Epithelial cell of prostate (primary cell): ENCODE measurements at regions not wholly inside any gene's neighbourhood (a gene's known extent, or its start where the extent isn't known, plus 50 kb on each side); places are given as distances from the start of the nearest gene placed in this dataset.

ENCODE experiments used
- DNase-seq: peaks from one replicate; pipeline ENCODE4 v3.0.0-alpha.2; 2011; ENCODE audit warnings: low read depth, low spot score
- H3K27ac ChIP-seq: fragments of 450-650 bp; 2 replicates; pipeline ENCODE4 v1.5.1; 2017; ENCODE audit warnings: mild to moderate bottlenecking

DNA sequence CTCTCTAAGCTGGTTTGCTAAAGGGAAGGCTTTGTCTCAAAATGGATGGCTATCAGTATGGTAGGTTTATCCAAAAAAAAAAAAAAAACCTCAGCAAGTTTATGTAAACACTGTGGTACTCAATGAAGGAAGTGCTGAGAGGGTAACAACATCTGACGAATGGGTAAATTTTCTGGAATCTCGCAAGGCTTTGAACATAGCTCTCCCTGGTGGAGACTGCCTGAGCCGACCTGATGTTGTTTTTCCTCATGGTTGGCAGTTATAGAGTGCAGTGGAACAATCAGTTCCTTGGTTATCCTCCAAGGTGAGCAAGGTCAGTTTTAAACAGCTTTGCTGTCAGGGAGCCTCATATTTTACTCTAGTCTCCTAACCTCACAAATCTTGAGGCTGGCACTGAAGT, 94.6 kb downstream of the ZPLD1 start:
- no peak for DNase-seq
- no peak overlapping the region for H3K27ac ChIP-seq

DNA sequence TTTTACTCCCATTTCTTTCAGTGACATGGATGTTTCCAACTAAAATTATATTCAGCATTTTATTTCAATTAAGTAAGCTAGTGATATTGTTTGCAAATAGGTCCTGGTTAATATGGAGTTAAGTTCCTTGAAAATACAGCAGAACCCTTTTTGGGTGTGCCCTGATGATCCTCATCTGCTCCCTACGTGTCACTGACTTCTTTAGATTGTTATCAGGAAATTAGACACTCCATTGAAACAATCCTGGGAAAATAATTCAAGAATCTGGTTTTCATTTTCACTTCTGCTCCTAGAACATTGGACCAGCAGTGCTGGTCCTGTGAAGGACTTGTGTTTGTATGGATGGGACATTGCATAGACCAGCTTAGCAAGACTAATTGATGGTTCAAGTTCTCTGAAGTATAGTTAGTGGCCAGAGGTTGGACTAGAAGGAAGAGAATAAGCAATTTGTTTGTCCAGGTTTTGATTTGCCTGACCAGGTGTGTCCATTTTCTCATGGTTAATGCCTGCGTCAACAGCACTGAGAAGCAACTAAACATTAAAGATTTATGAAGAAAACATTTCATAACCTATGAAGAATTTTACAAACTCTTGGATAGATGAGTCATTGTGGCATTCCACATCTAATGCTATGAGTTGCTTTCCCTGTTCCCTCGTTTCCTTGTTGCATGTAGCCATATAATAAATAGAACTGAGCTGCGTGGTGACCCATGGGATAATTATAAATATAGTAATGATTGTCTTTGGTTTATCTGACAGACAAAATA, 95.8 kb downstream of the ZPLD1 start:
- peak; percentile 51 for DNase-seq
- peak overlapping the region; percentile 48 for H3K27ac ChIP-seq

DNA sequence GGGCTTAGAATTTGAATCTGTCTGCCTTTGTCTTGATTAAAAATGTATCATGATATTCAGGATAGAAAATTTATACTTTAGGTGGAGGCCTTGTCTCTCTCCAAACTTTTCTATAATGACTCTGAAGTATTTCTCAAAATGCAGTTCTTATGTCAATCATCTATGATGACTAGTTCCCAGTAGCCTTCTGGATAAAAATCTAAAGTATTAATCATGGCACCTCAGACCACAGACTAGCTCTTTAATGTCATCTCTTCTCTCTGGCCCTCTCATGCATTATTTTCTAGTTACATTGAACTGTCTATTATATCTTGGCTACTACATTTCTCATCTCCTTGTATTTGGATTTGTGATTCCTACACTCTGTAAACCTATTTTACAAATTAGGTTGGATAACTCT, 96.9 kb downstream of the ZPLD1 start:
- H3K27ac ChIP-seq: peak overlapping the region; percentile 48
- no peak for DNase-seq

DNA sequence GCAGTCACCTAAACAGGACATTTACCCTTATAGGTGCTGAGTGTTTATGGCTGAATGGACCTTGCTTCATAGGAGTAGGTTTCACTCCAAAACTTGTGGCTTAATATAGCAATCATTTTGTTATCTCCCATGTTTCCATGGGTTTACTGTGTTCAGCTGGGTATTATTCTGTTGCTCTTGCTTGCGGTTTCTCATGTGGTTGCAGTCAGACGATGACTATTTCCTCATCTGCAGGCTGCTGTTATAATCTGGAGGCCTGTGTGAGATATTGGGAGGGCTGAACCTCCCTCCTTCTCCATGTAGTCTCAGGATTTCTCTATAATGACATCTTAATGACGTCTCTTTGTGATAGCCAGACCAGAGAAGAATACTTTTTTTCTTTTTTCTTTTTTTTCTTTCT, 98.1 kb downstream of the ZPLD1 start:
- no peak for DNase-seq
- H3K27ac ChIP-seq: no peak overlapping the region

DNA sequence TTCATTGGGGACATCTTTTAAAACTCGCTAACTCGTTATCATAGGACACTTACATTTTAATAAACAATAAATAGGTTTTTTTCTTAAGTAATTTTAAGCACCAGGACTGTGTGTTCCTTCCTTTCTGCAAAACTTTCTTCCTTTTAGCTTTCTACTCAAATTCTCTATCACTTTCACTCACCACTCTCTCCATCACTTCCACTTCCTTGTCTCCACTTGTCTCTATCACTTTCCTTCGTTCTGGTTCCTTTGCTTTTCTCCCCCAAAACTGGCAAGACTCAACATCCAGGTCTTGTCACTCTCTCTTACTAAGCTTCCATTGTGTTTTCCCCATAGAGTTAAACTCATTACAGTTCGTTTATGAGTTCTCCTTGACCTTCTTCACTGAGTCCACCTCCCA, 99.0 kb downstream of the ZPLD1 start:
- no peak overlapping the region for H3K27ac ChIP-seq
- no peak for DNase-seq

DNA sequence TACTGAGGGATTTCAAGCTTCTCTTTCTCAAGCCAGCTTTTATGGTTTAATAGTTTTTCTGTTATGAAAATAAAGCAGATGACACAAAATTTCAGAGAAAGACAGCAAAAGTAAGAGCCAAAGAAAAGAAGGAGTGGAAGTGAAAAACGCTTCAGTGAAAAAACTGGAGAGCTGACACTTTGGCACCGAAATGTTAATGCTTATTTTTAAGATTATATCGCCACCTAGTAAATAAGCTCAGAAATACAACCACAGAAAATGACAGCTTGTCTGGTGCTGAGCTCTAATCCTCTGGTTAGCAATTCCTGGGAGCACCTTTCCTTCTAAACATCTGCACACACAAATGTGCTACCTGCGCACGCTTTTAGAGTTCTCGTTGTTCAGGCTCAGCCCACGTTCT, 101.6 kb downstream of the ZPLD1 start:
- DNase-seq: no peak
- no peak overlapping the region for H3K27ac ChIP-seq

DNA sequence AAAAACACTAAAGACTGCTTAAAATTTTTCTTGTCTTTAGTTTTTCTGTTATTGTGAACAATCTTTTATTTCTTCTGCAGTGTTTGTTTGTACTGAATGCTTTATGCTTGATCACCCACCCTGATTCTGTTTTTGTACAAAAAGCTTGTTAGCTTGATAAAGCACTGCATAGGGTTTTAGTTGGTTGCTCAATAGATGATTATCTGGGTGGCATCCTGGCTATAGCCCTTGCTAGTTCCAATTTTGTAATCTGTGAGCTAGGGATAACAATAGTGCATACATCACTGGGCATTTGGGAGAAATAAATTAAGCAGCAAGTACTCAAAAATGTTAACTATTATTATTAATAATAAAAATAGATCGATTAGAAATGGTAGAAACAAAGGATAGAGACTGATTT, 102.3 kb downstream of the ZPLD1 start:
- DNase-seq: no peak
- no peak overlapping the region for H3K27ac ChIP-seq

DNA sequence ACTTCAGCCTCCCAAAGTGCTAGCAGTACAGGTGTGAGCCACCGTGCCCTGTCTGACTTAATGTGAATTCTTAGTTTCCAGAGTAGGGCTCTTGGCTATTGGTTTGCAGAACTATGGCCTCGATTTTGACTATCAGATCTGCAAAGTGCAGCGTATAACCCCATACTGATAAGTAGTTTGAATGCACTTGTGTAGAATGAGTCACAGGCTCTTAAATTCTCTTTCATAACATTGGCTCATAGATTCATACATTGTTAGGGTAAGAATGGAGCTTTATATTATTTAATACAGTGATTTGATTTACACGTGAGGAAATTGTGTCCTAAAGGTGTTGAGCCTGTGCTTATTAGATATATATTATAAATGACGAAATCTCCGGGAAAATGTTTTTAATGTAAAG, 109.9 kb downstream of the ZPLD1 start:
- no peak for DNase-seq
- H3K27ac ChIP-seq: no peak overlapping the region

DNA sequence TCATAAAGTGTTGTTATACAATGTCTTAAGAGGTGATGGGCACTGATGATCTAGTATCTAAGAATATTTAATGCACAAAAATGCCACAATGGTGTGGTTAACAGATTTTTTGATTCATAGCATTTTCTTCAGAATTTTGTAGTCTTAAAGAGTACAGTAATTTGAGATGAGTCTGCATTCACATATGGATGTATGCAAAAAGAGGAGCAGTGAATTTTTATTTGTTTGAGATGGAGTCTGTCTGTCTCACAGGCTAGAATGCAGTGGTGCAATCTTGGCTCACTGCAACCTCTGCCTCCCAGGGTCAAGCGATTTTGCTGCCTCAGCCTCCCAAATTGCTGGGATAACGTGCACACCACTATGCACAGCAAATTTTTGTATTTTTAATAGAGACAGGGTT, 110.5 kb downstream of the ZPLD1 start:
- no peak for DNase-seq
- H3K27ac ChIP-seq: no peak overlapping the region

DNA sequence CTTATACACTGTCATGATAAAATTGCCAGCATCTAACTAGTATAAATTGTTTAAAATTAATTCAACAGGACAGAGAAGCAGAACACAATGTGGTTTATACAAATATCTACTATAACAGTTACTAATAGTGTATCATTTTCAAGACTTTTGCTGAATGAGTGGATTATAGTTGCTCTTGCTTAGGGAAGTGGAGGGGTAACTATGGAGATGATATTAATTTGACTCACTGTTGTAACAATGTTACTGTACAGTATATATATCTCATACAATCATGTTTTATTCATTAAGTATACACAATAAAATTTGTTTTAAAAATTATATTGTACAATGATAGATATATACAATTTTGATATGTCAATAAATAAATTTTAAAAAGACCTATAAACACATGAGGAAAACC, 119.1 kb downstream of the ZPLD1 start:
- no peak overlapping the region for H3K27ac ChIP-seq
- DNase-seq: no peak

DNA sequence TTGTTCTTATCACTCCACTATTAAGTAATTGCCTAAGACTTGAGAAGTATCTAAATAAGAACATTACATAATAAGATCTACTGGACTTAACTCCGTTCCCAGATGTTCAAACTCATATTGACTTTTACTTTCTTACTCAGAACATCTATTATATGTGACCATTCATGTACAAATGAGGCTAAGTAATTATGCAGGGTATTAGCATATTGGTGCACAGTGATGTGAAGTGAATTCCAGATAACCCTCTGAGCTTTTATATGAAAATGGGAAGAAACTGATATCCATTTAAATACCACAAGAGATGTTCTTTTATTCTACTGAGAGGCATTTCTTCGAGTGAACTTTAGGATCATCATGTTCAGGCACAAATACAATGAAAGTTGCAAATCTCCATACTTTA, 135.7 kb downstream of the ZPLD1 start:
- H3K27ac ChIP-seq: no peak overlapping the region
- DNase-seq: no peak

DNA sequence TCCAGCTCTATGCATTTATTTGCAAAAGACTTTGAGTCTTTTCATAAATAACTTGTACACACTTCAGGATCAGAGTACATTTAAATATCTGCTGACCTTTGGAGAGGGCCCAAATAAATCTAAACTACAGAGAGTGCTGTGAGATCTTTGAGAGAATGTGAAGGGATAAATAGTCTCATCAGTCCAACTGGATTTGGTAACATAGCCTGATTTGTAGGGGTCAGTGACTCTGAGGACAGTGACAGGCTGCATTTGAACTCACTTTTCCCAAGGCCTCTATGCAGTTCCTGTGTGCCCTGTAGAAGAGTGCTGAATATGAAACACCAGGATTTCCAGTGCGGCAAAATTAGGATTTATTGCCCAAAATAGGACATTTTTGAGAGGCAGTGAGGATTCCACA, 136.2 kb downstream of the ZPLD1 start:
- no peak for DNase-seq
- H3K27ac ChIP-seq: no peak overlapping the region

DNA sequence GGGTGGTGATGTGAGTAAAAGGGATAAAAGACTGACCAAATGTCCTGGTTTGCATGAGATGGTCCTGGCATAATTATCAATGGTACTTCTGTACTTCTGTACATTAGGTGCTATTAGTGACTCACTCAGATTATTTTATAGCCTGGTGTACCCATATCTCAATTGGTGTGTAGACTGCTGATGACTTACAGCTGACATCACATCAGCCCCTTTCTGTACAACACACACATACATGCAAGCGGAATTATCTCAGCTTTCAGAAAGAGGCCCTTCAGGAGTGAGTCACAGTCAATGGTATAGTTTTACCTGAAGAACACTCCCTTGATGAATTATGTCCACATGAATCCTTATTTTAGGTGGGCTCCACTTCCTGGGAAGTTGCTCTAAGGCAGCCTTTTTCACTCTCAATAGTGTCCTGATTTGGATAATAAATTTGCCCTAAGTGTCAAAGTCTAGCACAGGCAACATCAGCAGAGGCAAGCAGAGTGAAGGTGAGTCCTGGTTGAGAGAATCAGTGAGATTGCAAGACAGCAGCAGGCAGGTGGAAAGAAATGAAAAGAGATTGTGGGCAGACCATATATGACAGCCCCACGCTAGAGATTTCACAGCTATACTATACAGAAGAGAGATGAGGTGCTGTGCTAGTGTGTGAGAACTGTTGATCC, 137.0 kb downstream of the ZPLD1 start:
- DNase-seq: no peak
- no peak overlapping the region for H3K27ac ChIP-seq

DNA sequence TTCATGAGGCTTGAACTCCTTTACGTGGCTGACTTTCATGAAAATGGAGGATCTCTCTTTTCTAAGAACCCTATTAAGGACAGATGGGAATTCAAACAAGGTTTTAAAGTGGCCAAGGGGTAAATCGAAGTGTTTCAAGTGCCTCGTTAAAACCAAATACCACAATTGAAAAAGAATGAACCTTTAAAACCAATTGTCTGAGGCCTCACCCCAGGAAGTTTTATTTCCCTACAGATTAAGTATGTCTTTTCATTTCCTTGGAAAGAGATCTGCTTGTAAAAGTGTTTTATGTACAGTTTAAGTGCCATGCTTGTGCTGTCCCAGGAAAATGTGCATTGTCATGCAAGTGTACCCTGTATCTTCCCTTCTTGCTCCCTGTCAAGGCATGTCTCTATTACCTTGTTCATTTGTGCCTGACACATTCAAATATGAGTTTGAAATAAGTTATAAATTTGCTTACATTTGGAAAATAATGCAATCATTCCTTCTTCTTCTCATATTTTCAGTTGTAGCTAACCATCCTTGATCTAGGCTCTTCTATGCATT, 138.7 kb downstream of the ZPLD1 start:
- H3K27ac ChIP-seq: no peak overlapping the region
- no peak for DNase-seq

DNA sequence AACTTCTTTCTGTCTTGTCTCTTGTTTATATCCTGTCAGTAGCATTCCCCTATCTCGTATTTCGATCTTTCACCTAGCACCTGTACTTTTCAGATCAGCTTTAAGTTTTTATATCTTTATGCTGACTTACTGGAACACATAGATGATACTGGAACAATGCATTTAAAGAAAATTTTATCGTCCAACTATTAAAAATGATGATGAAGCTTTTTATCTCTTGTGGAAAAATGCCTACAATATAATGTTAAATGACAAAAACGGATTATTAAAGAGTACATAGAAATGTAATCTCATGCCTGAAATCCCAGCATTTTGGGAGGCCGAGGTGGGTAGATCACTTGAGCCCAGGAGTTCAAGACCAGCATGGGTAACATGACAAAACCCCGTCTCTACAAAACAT, 139.5 kb downstream of the ZPLD1 start:
- no peak overlapping the region for H3K27ac ChIP-seq
- DNase-seq: no peak

DNA sequence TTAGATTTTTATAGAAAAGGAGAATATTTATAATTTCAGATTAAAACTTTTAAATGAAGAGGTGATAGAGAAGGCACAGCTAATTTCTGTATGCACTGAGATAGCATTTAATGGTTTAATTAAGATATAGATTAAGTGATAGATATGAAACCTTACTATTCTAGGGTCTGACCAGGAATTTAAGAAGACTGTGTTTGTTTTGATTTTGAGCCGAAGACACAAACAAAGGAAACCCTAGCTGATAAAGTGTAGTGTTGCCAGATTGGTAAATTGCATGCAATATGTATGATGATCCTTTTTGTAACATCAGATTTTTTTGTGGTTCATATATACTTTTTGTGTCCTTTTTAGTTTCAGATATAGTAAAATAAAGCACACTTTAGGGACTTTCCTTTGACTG, 141.8 kb downstream of the ZPLD1 start:
- no peak overlapping the region for H3K27ac ChIP-seq
- no peak for DNase-seq

DNA sequence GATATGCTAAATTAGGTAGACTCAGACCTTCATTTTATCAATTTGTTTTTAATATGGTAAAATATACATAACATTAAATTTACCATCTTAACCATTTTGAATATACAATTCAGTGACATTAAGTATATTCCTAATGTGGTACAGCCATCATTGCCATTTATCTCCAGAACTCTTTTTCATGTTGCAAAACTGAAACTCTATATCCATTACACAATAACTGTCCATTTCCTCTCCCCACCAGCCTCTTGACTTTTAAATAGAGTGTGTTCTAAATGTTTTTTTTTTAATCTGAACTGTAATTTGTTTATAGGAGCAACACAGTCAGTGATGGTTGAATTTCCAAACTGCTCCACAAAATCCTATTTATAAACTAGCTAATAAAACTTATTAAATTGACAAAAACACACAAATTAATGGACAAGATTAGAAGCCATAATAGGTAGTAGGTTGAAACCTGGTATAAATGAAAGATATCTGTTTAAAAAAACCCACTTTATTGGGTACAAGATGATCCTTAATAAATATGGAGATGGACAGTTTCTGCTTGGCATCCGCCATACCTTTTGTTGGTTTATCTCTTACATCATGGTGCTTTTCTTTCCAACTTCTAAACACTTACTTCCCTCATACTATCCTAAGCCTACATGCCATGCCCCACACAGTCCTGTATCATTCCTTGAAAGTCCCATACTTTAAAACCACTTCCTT, 142.4 kb downstream of the ZPLD1 start:
- H3K27ac ChIP-seq: no peak overlapping the region
- no peak for DNase-seq

DNA sequence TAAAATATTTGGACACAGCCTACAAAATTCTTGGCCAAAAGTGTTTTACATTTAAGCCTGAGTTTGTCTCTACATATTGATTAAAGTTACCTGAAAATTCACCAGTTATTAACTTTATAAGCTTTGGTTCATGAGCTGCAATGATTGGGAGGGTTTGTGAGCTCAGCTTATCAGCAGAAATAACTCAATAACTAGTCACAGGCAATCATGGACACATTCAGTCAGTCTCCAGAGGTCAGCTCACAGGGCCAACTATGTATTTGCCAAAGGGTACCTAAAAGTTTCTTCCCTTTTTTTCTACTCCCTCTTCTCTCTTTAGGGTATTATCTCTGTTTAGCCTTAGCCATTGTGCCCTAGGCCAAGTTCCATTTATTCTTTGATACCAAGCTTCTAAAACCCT, 145.9 kb downstream of the ZPLD1 start:
- H3K27ac ChIP-seq: no peak overlapping the region
- DNase-seq: no peak

DNA sequence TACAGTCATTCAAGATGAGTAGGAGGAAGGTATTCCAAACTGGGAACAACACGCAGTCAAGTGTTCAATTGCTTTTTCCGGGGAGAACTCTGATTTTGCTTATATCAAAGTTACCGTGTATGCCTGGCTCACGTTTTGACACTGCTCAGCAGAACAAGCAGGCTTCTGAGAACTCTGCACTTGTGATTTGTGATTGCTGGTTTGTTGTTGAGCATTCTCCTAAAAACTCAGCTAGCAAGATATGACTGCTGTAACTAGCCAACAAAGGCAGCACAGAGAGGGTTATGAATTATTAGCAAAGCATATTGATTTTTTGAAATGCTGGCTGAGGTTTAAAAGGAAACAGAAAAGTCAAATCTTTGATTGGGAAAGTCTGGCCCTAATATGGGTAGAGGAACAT, 151.7 kb downstream of the ZPLD1 start:
- no peak overlapping the region for H3K27ac ChIP-seq
- no peak for DNase-seq

DNA sequence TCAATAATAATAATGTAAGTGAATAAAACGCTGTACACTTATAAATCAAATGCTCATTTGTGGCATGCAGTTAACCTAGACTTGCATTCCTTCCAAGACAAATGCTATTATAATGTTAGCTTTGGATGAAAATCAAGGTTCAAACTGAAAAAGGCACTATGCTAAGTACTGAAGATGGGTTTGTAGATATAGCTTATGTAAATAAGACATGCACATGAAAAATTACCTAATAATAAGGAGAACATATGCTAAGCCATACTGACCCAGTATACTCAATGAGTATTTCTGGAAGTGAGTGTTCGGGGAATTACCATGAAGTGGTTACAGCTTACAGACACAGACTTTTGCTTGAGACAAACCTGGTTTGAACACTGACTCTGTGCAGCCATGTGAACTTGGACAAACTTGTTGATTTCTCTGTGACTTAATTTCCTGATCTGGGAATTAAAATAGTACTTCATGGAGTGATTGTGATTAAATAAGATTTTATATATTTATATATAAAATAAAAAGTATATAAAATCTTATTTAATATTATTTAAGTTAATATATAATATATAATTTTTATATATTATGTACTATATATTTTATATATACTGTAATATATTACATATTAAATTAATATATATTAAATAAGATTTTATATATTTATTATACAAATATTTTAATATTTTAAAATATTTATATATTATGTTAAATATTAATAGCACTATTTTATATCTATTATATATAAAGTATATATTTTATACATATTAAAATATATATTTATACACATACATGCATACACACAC, 159.2 kb downstream of the ZPLD1 start:
- H3K27ac ChIP-seq: no peak overlapping the region
- no peak for DNase-seq

DNA sequence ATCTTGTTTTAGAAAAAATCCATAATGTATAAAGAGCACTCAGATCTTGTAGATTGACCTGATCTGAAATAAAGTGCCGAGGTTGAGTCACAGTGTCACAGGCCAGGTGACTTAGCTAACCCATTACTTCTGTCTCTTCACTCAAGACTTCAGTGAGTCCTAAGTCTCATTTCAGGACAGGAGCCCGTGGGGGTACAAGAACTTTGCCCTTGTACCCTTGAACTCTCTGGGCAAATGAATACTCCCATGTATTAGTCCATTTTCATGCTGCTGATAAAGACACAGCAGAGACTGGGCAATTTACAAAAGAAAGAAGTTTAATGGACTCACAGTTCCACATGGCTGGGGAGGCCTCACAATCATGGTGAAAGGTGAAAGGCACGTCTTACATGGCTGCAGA, 160.2 kb downstream of the ZPLD1 start:
- no peak overlapping the region for H3K27ac ChIP-seq
- DNase-seq: no peak
